Ascending aorta (tissue), 2 donors: ENCODE measurements at regions not wholly inside any gene's neighbourhood (a gene's known extent, or its start where the extent isn't known, plus 50 kb on each side); places are given as distances from the start of the nearest gene placed in this dataset.

Source experiments
- DNase-seq, 2 donors: peaks; one replicate each; pipeline ENCODE4 v3.0.0-alpha.2; 2019; ENCODE audit warnings: low spot score in 2 of 2
- H3K27ac ChIP-seq, 2 donors: fragments of 200-600 bp; sonication (generic); one replicate each; pipeline ENCODE4 v1.5.1; 2016 to 2017; ENCODE audit warnings: mild to moderate bottlenecking in 1 of 2
- H3K27me3 ChIP-seq: fragments of 200-600 bp; sonication (generic); one replicate; pipeline ENCODE4 v1.5.1; 2017
- H3K36me3 ChIP-seq, 2 donors: fragments of 200-600 bp; sonication (generic); one replicate each; pipeline ENCODE4 v1.5.1; 2016
- H3K4me1 ChIP-seq, 2 donors: fragments of 200-600 bp; sonication (generic); one replicate each; pipeline ENCODE4 v1.5.1; 2016 to 2017; ENCODE audit warnings: mild to moderate bottlenecking in 1 of 2
- H3K4me3 ChIP-seq, 2 donors: fragments of 200-600 bp; sonication (generic); one replicate each; pipeline ENCODE4 v1.5.1; 2016 to 2017; ENCODE audit warnings: mild to moderate bottlenecking in 1 of 2
- H3K9me3 ChIP-seq, 2 donors: fragments of 200-600 bp; sonication (generic); one replicate each; pipeline ENCODE4 v1.5.1; 2016
- CTCF ChIP-seq, 3 experiments: fragments of 200-600 bp in 2 of 3; fragments of 450-650 bp in 1 of 3; sonication (generic) in 2 of 3; IDR thresholded peaks; one replicate each; pipeline ENCODE4 v1.5.1; 2016 to 2019; ENCODE audit warnings: antibody characterized with exemption in 3 of 3, mild to moderate bottlenecking in 1 of 3, moderate library complexity in 1 of 3
- intact Hi-C: fragments of 100-400 bp; cut with DNase I; formaldehyde crosslinking; loops from one replicate; pipeline ENCODE4 v1.15.1; 2023

GRCh38 chr3:99471353-99472323, 166.8 kb upstream of the COL8A1 start:
- peak in 1 of 2 donors; percentile 82 for DNase-seq

GRCh38 chr3:99470841-99471240, 167.6 kb upstream of the COL8A1 start:
- Histone ChIP-seq H3K27me3 (no peaks in the 10 kb centered on the region), H3K4me1 (peaks cover 6 to 14% of the 10 kb centered on the region in 2 donors), H3K27ac (peak overlapping the region; percentile 81 to 91), H3K36me3 (no peaks in the 10 kb centered on the region), H3K4me3 (no peak overlapping the region), H3K9me3 (no peaks in the 10 kb centered on the region)
- intact Hi-C loops = loop anchor here (5.0 kb wide), 1 partner anchor 39 kb away; no protein-coding TSS in a partner anchor
- no peak for TF ChIP-seq CTCF (IDR thresholded peaks at IDR 0.05)
- DNase-seq = no peak

More at GRCh38 chr3:99471353-99472323, 166.8 kb upstream of the COL8A1 start:
- Histone ChIP-seq H3K36me3 (no peaks in the 10 kb centered on the region), H3K4me1 (peaks cover 6 to 14% of the 10 kb centered on the region in 2 donors), H3K27me3 (no peaks in the 10 kb centered on the region), H3K4me3 (no peak overlapping the region), H3K9me3 (no peaks in the 10 kb centered on the region), H3K27ac (peak overlapping the region; percentile 81 to 91)
- intact Hi-C loops = loop anchor here (2.0 to 5.0 kb wide), 2 partner anchors 27 to 39 kb away; no protein-coding TSS in a partner anchor
- no peak for TF ChIP-seq CTCF (IDR thresholded peaks at IDR 0.05)

- intact Hi-C loops = no loop called here
- Histone ChIP-seq H3K9me3 (no peaks in the 10 kb centered on the region), H3K4me1 (peaks cover 6 to 14% of the 10 kb centered on the region in 2 donors), H3K4me3 (no peak overlapping the region), H3K27ac (no peak overlapping the region), H3K27me3 (no peaks in the 10 kb centered on the region), H3K36me3 (no peaks in the 10 kb centered on the region)
- no peak for DNase-seq
- TF ChIP-seq CTCF (IDR thresholded peaks at IDR 0.05) = no peak
Observed at GRCh38 chr3:99468918-99469317, 169.5 kb upstream of the COL8A1 start.

DNA sequence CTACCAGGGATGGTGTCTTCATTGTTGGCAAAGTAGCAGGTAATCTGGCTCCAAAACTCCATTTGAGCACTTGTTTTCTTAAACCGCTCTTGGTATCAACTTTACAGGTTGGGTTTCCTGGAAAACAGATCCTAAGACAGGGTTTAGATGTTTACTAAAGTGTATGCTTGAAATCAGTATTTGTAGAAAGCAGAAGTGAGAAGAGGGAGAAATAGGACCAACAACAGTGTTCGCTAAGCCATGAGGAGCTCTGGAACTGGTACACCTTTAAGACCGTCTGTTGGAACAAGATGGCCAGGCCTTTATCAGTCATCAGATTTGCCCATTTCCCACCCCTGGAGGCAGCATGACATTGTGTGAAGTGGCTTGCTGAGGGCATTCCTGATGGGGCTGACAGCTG, 171.0 kb upstream of the COL8A1 start:
- Histone ChIP-seq H3K9me3 (no peaks in the 10 kb centered on the region), H3K27ac (no peak overlapping the region), H3K27me3 (no peaks in the 10 kb centered on the region), H3K4me1 (peaks cover 0 to 10% of the 10 kb centered on the region in 2 donors), H3K36me3 (no peaks in the 10 kb centered on the region), H3K4me3 (no peak overlapping the region)
- no peak for TF ChIP-seq CTCF (IDR thresholded peaks at IDR 0.05)
- intact Hi-C loops = no loop called here
- no peak for DNase-seq

- no peaks in the 10 kb centered on the region for H3K9me3 ChIP-seq
- TF ChIP-seq CTCF (IDR thresholded peaks at IDR 0.05) = no peak
- no peak for DNase-seq
- H3K36me3 ChIP-seq = no peaks in the 10 kb centered on the region
- H3K4me1 ChIP-seq = peaks cover 0 to 4% of the 10 kb centered on the region in 2 donors
- intact Hi-C loops = no loop called here
- no peak overlapping the region for H3K4me3 ChIP-seq
- H3K27me3 ChIP-seq = no peaks in the 10 kb centered on the region
- H3K27ac ChIP-seq = no peak overlapping the region
Observed at GRCh38 chr3:99466331-99466730, 172.1 kb upstream of the COL8A1 start.
